Natural killer cell (primary cell): ENCODE measurements at regions not wholly inside any gene's neighbourhood (a gene's known extent, or its start where the extent isn't known, plus 50 kb on each side); places are given as distances from the start of the nearest gene placed in this dataset.

ENCODE experiments used
- ATAC-seq, 3 donors: fragments of 150-1000 bp in 2 of 3; fragments of 200-7000 bp in 1 of 3; cut with Tn5 transposase; 1 replicate in 1 of 3; 2 replicates in 2 of 3; pipeline ENCODE4 v1.10.0; 2021; ENCODE audit warnings: mild to moderate bottlenecking in 2 of 3, moderate library complexity in 2 of 3
- DNase-seq, 2 donors: peaks; one replicate each; pipeline versions ENCODE4 v3.0.0 to v3.0.0-alpha.2; 2013 to 2021; ENCODE audit warnings: mixed read lengths in 1 of 2
- H3K27ac ChIP-seq: one replicate; pipeline ENCODE4 v1.5.1; 2013; ENCODE audit warnings: mild to moderate bottlenecking, low read length
- H3K27me3 ChIP-seq: one replicate; pipeline ENCODE4 v1.6.1; 2013; ENCODE audit warnings: low read length; ENCODE audit not compliant: control insufficient read depth, insufficient read depth
- H3K36me3 ChIP-seq: one replicate; pipeline ENCODE4 v1.6.1; 2013; ENCODE audit warnings: low read length; ENCODE audit not compliant: control insufficient read depth, insufficient read depth
- H3K4me1 ChIP-seq: one replicate; pipeline ENCODE4 v1.6.1; 2013; ENCODE audit warnings: low read length; ENCODE audit not compliant: control insufficient read depth, insufficient read depth
- H3K4me3 ChIP-seq: one replicate; pipeline ENCODE4 v1.5.1; 2013; ENCODE audit warnings: low read length
- H3K9me3 ChIP-seq: one replicate; pipeline ENCODE4 v1.6.1; 2013; ENCODE audit warnings: low read length; ENCODE audit not compliant: control insufficient read depth, insufficient read depth
- H3K27ac Mint-ChIP-seq, 2 donors: one replicate each; pipeline ENCODE4 v1.8.0; 2022; ENCODE audit warnings: mild to moderate bottlenecking in 2 of 2, mixed read lengths in 2 of 2, moderate library complexity in 1 of 2
- H3K27me3 Mint-ChIP-seq, 2 donors: one replicate each; pipeline ENCODE4 v1.8.0; 2022; ENCODE audit warnings: low read depth in 2 of 2, mixed read lengths in 2 of 2
- H3K36me3 Mint-ChIP-seq: one replicate; pipeline ENCODE4 v1.8.0; 2022; ENCODE audit warnings: mixed read lengths
- H3K4me1 Mint-ChIP-seq, 2 donors: one replicate each; pipeline ENCODE4 v1.8.0; 2022; ENCODE audit warnings: mixed read lengths in 2 of 2
- H3K4me3 Mint-ChIP-seq: one replicate; pipeline ENCODE4 v1.8.0; 2022; ENCODE audit warnings: mild to moderate bottlenecking, moderate library complexity, mixed read lengths
- H3K9me3 Mint-ChIP-seq, 2 donors: one replicate each; pipeline ENCODE4 v1.8.0; 2022; ENCODE audit warnings: mixed read lengths in 2 of 2
- CTCF ChIP-seq: fragments of 200-600 bp; IDR thresholded peaks from one replicate; pipeline ENCODE4 v1.8.0; 2022; ENCODE audit warnings: antibody characterized with exemption
- WGBS: methylation state at CpG from one replicate; pipeline ENCODE4 v1.1.7; 2013; ENCODE audit warnings: missing lambda C conversion rate; ENCODE audit not compliant: insufficient coverage; 5-methylcytosine and 5-hydroxymethylcytosine counted together
- intact Hi-C: fragments of 100-400 bp; cut with micrococcal nuclease; formaldehyde crosslinking; loops from one replicate; pipeline ENCODE4 v1.14.2; 2022

DNA sequence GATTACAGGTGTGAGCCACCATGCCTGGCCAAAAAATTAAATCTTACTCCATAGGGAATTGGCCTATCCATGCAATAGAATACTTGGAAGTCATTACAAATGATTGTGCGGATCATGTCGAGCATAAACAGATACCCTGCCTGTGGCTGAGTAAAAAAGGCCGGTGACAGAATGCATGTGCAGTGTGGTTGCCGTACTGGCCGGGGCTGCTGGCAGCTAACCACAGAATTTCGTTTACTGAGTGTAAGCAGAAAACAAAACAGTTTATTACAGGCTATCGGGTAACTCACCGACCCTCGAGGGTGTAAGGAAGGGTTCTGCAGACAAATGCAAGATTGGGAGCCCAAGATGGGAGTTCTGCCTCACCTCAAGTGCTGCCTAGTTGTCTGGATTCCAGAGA lies 127.7 kb downstream of the ZIC5 start:
- intact Hi-C loops, result no loop called here
- Mint-ChIP-seq H3K27me3 (peaks cover 8 to 20% of the 10 kb centered on the region in 2 donors), H3K4me3 (no peak overlapping the region), H3K4me1 (no peaks in the 10 kb centered on the region), H3K9me3 (no peaks in the 10 kb centered on the region), H3K36me3 (no peaks in the 10 kb centered on the region), H3K27ac (no peak overlapping the region)
- no peak for ATAC-seq
- Histone ChIP-seq H3K4me3 (no peak overlapping the region), H3K36me3 (no peaks in the 10 kb centered on the region), H3K27me3 (no peaks in the 10 kb centered on the region), H3K27ac (no peak overlapping the region), H3K9me3 (no peaks in the 10 kb centered on the region), H3K4me1 (no peaks in the 10 kb centered on the region)
- 88% methylated on average over 9 of the region's 9 CpGs for WGBS
- TF ChIP-seq CTCF, result no peak
- no peak for DNase-seq

- Histone ChIP-seq H3K27me3 (no peaks in the 10 kb centered on the region), H3K4me1 (no peaks in the 10 kb centered on the region), H3K9me3 (no peaks in the 10 kb centered on the region), H3K36me3 (no peaks in the 10 kb centered on the region), H3K4me3 (no peak overlapping the region), H3K27ac (no peak overlapping the region)
- 78% methylated on average over 1 of the region's 1 CpG for WGBS
- H3K36me3 Mint-ChIP-seq, result no peaks in the 10 kb centered on the region
- H3K4me3 Mint-ChIP-seq, result no peak overlapping the region
- no peak overlapping the region for H3K27ac Mint-ChIP-seq
- ATAC-seq (no peak), DNase-seq (no peak)
- no peaks in the 10 kb centered on the region for H3K4me1 Mint-ChIP-seq
- no peaks in the 10 kb centered on the region for H3K9me3 Mint-ChIP-seq
- H3K27me3 Mint-ChIP-seq, result peaks cover 0 to 12% of the 10 kb centered on the region in 2 donors
- no peak for TF ChIP-seq CTCF
- intact Hi-C loops, result no loop called here
These were observed 129.2 kb downstream of the ZIC5 start for GRCh38 chr13:99842405-99842804.

DNA sequence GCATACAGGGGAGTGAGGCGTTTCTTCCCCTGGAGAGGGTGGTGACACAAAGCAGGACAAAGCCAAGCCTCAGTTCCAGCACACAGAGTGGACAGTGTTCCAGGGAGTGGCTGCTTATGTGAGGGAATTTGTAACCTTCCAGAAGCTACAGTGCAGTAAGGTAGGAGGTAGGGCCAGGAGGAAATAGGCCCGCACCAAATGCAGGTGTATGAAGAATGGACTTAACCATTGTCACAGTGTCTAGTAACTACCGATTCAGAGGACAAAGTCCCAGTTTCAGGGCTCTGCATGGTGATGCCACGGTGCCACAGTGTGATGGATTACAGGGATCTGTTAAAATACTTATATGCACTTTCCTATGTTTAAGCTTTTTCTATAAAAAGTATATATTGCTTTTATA lies 135.3 kb downstream of the ZIC5 start:
- H3K27me3 ChIP-seq, result no peaks in the 10 kb centered on the region
- intact Hi-C loops, result no loop called here
- H3K4me3 ChIP-seq, result no peak overlapping the region
- H3K9me3 ChIP-seq, result no peaks in the 10 kb centered on the region
- DNase-seq (no peak), ATAC-seq (no peak)
- no peaks in the 10 kb centered on the region for H3K36me3 Mint-ChIP-seq
- peaks cover 18 to 22% of the 10 kb centered on the region in 2 donors for H3K4me1 Mint-ChIP-seq
- TF ChIP-seq CTCF, result no peak
- no peak overlapping the region for H3K27ac ChIP-seq
- 99% methylated on average over 4 of the region's 4 CpGs for WGBS
- peaks cover 11% of the 10 kb centered on the region for H3K4me1 ChIP-seq
- no peaks in the 10 kb centered on the region for H3K36me3 ChIP-seq
- no peaks in the 10 kb centered on the region for H3K27me3 Mint-ChIP-seq
- no peak overlapping the region for H3K27ac Mint-ChIP-seq
- no peaks in the 10 kb centered on the region for H3K9me3 Mint-ChIP-seq
- no peak overlapping the region for H3K4me3 Mint-ChIP-seq

DNA sequence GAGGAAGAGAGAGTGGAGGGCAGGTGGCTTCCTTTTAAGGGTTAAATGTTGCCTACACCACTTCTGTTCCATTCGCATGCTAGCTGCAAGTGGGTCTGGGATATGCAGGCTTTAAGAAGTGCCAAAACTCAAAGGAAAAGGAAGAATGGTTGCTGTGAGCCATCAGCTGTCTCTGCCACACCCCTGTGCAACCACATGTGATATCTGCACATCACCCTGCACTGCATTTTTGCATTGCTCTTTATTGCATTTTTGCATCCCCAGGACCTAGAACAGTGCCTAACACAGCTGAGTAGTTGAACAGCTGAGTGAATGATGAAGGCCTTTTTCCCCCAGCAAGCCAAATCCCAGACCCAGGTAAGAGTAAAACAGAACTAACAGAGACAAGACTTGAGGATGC lies 136.1 kb downstream of the ZIC5 start:
- H3K36me3 ChIP-seq, result no peaks in the 10 kb centered on the region
- H3K27ac ChIP-seq, result no peak overlapping the region
- no peak for DNase-seq
- Mint-ChIP-seq H3K4me1 (peaks cover 18 to 22% of the 10 kb centered on the region in 2 donors), H3K27me3 (no peaks in the 10 kb centered on the region), H3K36me3 (no peaks in the 10 kb centered on the region), H3K4me3 (no peak overlapping the region), H3K27ac (no peak overlapping the region), H3K9me3 (no peaks in the 10 kb centered on the region)
- H3K4me1 ChIP-seq, result peaks cover 11% of the 10 kb centered on the region
- H3K9me3 ChIP-seq, result no peaks in the 10 kb centered on the region
- H3K4me3 ChIP-seq, result no peak overlapping the region
- peak in 1 of 3 donors; percentile 55 for ATAC-seq
- WGBS, result 43% methylated on average over 1 of the region's 1 CpG
- no peaks in the 10 kb centered on the region for H3K27me3 ChIP-seq
- TF ChIP-seq CTCF, result no peak
- intact Hi-C loops, result no loop called here
